PC-9 (cell line): ENCODE measurements at regions not wholly inside any gene's neighbourhood (a gene's known extent, or its start where the extent isn't known, plus 50 kb on each side); places are given as distances from the start of the nearest gene placed in this dataset.
"Not testable (repeated sequence)": the region's sequence is repeated elsewhere in the genome, so short reads cannot be mapped to it uniquely, and the experiment has no call there.

Experiments
- BruUV-seq: library from RNA; stranded (reverse); fragments of 400-500 nt; replicated peaks from 2 replicates; lab custom pipeline; 2021; lab: Mats Ljungman, UMichigan
- CTCF ChIA-PET: fragments of 300-600 bp; sonication (Branson Sonifier 250); formaldehyde crosslinking; loops from one replicate; lab custom pipeline; 2022; ENCODE audit warnings: antibody characterized with exemption; lab: Charles Lee
- POLR2A ChIA-PET: fragments of 300-600 bp; sonication (Branson Sonifier 250); formaldehyde crosslinking; loops from one replicate; lab custom pipeline; 2022; ENCODE audit warnings: antibody characterized with exemption; ENCODE audit not compliant: unreplicated experiment; lab: Charles Lee
- DNase-seq, 2 experiments: peaks; one replicate each; pipeline versions ENCODE4 v3.0.0 to v3.0.0-alpha.2; 2015 to 2022; ENCODE audit warnings: mixed read lengths in 1 of 2
- H2AFZ ChIP-seq: fragments of 200-600 bp; sonication (generic); 2 replicates; pipeline ENCODE4 v1.8.1; 2017; ENCODE audit warnings: antibody characterized with exemption
- H3F3A ChIP-seq: fragments of 200-600 bp; sonication (generic); 2 replicates; pipeline ENCODE4 v1.8.1; 2017; ENCODE audit warnings: antibody characterized with exemption, mild to moderate bottlenecking, low read depth; ENCODE audit not compliant: insufficient read depth
- H3K27ac ChIP-seq: fragments of 200-600 bp; sonication (generic); 2 replicates; pipeline ENCODE4 v1.6.1; 2016; ENCODE audit warnings: mixed run types
- H3K27me3 ChIP-seq: fragments of 200-600 bp; sonication (generic); 2 replicates; pipeline ENCODE4 v1.6.1; 2016; ENCODE audit warnings: low read depth, mixed run types; ENCODE audit not compliant: insufficient read depth
- H3K36me3 ChIP-seq: fragments of 200-600 bp; sonication (generic); 2 replicates; pipeline ENCODE4 v1.6.1; 2016; ENCODE audit warnings: low read depth, mixed run types
- H3K4me1 ChIP-seq: fragments of 200-600 bp; sonication (generic); replicated peaks from 2 replicates; pipeline ENCODE4 v1.6.1; 2016; ENCODE audit warnings: mixed run types; ENCODE audit not compliant: insufficient read depth
- H3K4me2 ChIP-seq: fragments of 200-600 bp; sonication (generic); 2 replicates; pipeline ENCODE4 v1.6.1; 2017; ENCODE audit warnings: mixed run types
- H3K4me3 ChIP-seq: fragments of 200-600 bp; sonication (generic); 2 replicates; pipeline ENCODE4 v1.6.1; 2016; ENCODE audit warnings: mixed run types
- H3K79me2 ChIP-seq: fragments of 200-600 bp; sonication (generic); 2 replicates; pipeline ENCODE4 v1.6.1; 2017; ENCODE audit warnings: low read depth, mixed run types
- H3K9me2 ChIP-seq: fragments of 200-600 bp; sonication (generic); 2 replicates; pipeline ENCODE4 v1.8.1; 2017; ENCODE audit warnings: mild to moderate bottlenecking; ENCODE audit not compliant: insufficient read depth
- H3K9me3 ChIP-seq: fragments of 200-600 bp; sonication (generic); 2 replicates; pipeline ENCODE4 v1.8.1; 2016; ENCODE audit warnings: low read depth; ENCODE audit not compliant: insufficient read depth
- H4K20me1 ChIP-seq: fragments of 200-600 bp; sonication (generic); 2 replicates; pipeline ENCODE4 v1.8.1; 2017; ENCODE audit not compliant: insufficient read depth
- EZH2 ChIP-seq: fragments of 200-600 bp; sonication (generic); IDR thresholded peaks from 2 replicates; pipeline ENCODE4 v1.8.0; 2017; ENCODE audit warnings: antibody characterized with exemption, low read depth
- intact Hi-C: fragments of 100-400 bp; cut with micrococcal nuclease; formaldehyde crosslinking; loops from one replicate; pipeline ENCODE4 v1.10.0; 2022; ENCODE audit not compliant: unreplicated experiment
- TF ChIP-seq, protein P1 (sequence below): fragments of 200-600 bp; sonication (generic); conservative IDR thresholded peaks from 2 replicates; pipeline ENCODE4 v1.6.1; 2017; ENCODE audit warnings: mixed run types, antibody characterized with exemption, mild to moderate bottlenecking, moderate library complexity

DNA sequence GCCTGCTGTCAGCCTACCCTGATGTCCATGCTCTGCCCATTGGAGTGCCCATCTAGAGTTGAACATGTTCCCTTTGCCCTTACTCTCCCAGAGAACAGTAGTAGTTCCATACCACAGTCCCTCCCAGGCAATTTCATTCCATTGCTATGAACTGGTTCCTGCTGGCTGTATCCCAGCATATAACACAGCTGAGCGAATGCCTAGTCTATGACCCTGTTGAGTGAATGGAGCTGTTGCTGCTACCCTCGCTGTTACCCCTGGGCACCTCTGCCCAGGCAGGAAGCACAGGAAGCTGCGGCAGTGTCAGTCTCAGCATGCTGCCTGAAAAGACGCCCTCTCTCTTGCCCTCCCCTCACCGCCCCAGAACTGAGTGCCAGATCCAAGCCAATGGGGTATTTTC, 73.3 kb downstream of the SOX3 start:
- Histone ChIP-seq H3K9me3 (no peaks in the 10 kb centered on the region), H3K27ac (no peak overlapping the region), H3K4me1 (no peaks in the 10 kb centered on the region), H3K4me3 (no peak overlapping the region), H2AFZ (no peak overlapping the region), H3F3A (no peaks in the 10 kb centered on the region), H4K20me1 (no peaks in the 10 kb centered on the region), H3K4me2 (no peak overlapping the region), H3K9me2 (no peaks in the 10 kb centered on the region; the same call in 1 of the 2 replicates), H3K27me3 (no peaks in the 10 kb centered on the region), H3K79me2 (no peaks in the 10 kb centered on the region), H3K36me3 (no peaks in the 10 kb centered on the region)
- DNase-seq = no peak
- CTCF ChIA-PET = no interaction called here
- intact Hi-C loops = no loop called here
- POLR2A ChIA-PET = no interaction called here
- BruUV-seq = no TSS peak
- TF ChIP-seq, protein P1, sequence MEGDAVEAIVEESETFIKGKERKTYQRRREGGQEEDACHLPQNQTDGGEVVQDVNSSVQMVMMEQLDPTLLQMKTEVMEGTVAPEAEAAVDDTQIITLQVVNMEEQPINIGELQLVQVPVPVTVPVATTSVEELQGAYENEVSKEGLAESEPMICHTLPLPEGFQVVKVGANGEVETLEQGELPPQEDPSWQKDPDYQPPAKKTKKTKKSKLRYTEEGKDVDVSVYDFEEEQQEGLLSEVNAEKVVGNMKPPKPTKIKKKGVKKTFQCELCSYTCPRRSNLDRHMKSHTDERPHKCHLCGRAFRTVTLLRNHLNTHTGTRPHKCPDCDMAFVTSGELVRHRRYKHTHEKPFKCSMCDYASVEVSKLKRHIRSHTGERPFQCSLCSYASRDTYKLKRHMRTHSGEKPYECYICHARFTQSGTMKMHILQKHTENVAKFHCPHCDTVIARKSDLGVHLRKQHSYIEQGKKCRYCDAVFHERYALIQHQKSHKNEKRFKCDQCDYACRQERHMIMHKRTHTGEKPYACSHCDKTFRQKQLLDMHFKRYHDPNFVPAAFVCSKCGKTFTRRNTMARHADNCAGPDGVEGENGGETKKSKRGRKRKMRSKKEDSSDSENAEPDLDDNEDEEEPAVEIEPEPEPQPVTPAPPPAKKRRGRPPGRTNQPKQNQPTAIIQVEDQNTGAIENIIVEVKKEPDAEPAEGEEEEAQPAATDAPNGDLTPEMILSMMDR = no peak
- no peak for TF ChIP-seq EZH2

DNA sequence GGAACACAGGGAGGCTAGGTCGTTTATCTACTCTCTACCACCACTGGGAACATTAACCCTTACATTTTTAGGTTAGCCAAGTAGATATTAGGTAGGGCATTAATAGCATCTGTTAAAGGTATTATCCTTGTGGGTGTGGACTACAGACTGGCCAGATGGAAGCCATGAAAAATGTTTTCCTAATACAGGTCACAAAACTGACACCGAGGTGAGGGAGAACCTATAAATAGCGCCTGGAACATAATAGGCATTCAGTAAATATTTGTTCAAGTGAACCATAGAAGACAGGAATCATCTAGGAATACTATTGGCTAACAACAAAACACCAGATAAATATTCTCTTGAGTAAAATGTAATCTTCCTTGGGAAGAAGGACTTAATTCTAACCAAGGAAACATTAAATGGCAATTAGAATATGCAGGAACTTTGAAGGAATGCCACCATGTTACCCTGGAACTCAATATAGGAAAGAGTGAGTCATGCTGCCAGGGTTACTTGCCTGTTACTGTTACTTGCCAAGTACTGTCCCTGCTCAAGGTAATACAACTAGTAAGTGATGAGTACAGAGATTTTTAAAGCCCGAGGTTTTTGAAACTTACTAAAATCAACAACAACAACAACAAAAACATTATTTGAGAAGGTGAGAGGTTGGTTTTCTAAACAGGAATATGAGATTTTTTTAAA, 79.0 kb downstream of the SOX3 start:
- Histone ChIP-seq H3K36me3 (no peaks in the 10 kb centered on the region), H3K27me3 (no peaks in the 10 kb centered on the region), H3K9me2 (no peaks in the 10 kb centered on the region; the same call in 1 of the 2 replicates), H3K79me2 (no peaks in the 10 kb centered on the region), H3K9me3 (no peaks in the 10 kb centered on the region), H4K20me1 (no peaks in the 10 kb centered on the region; the same call in 1 of the 2 replicates), H3K27ac (no peak overlapping the region), H3K4me2 (no peak overlapping the region), H3F3A (no peaks in the 10 kb centered on the region), H2AFZ (no peak overlapping the region), H3K4me1 (no peaks in the 10 kb centered on the region), H3K4me3 (no peak overlapping the region)
- intact Hi-C loops = no loop called here
- CTCF ChIA-PET = no interaction called here
- DNase-seq = no peak
- BruUV-seq = no TSS peak
- POLR2A ChIA-PET = no interaction called here
- no peak for TF ChIP-seq EZH2

DNA sequence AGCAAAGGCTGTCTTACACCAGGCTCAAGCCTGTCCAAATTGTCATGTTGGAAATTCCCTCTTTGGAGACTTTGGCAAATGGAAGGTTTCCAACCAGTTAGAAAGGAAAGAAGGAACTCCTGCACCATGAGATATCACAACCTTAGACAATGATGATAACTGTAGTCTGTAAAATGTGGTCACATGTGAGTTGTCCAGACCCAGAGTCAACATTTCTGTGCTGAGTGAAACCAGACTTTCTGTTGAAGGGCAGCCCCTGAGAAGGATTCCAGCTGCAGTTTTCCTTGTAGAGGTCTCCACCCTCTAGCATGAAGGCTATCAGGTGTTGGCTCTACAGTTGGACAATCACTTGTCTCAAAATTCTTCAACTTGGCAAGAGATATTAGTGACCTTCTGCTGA, 82.4 kb downstream of the SOX3 start:
- Histone ChIP-seq H3K4me2 (no peak overlapping the region), H3K4me1 (no peaks in the 10 kb centered on the region), H3K36me3 (no peaks in the 10 kb centered on the region), H4K20me1 (no peaks in the 10 kb centered on the region; the same call in 1 of the 2 replicates), H3K27ac (no peak overlapping the region), H3F3A (no peaks in the 10 kb centered on the region), H3K4me3 (no peak overlapping the region), H3K27me3 (no peaks in the 10 kb centered on the region), H3K9me2 (no peaks in the 10 kb centered on the region; the same call in 1 of the 2 replicates), H3K9me3 (no peaks in the 10 kb centered on the region), H2AFZ (no peak overlapping the region), H3K79me2 (no peaks in the 10 kb centered on the region)
- intact Hi-C loops = no loop called here
- POLR2A ChIA-PET = no interaction called here
- CTCF ChIA-PET = no interaction called here
- no peak for TF ChIP-seq EZH2
- TF ChIP-seq, protein P1 = no peak
- BruUV-seq = no TSS peak
- DNase-seq = no peak

DNA sequence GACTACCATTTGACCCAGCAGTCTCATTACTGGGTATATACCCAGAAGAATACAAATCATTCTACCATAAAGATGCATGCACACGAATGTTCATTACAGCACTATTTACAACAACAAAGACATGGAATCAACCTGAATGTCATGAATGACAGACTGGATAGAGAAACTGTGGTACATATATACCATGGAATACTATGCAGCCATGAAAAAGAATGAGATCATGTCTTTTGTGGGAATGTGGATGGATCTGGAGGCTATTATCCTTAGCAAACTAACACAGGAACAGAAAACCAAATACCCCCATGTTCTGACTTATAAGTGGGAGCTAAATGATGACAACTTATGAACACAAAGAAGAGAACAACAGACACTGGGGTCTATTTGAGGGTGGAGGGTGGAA, 102.7 kb downstream of the SOX3 start:
- H3K4me3 ChIP-seq, H3K4me1 ChIP-seq, POLR2A ChIA-PET, CTCF ChIA-PET, H3K27ac ChIP-seq, H3K79me2 ChIP-seq, H3K4me2 ChIP-seq, H2AFZ ChIP-seq, DNase-seq, H3F3A ChIP-seq, intact Hi-C loops, H3K27me3 ChIP-seq, H3K9me3 ChIP-seq, H3K36me3 ChIP-seq, H3K9me2 ChIP-seq, BruUV-seq, H4K20me1 ChIP-seq: not testable (repeated sequence)

DNA sequence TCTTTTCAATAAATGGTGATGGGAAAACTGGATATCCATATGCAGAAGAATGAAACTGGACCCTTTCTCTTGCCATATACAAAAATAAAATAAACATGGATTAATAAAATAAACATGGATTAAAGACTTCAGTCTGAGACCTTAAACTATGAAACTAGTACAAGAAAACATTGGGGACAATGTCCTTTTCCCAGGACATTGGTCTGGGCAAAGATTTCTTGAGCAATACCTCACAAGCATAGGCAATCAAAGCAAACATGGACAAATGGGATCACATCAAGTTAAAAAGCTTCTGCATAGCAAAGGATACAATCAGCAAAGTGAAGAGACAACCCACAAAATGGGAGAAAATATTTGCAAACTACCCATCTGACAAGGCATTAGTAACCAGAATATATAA, 108.5 kb downstream of the SOX3 start:
- H3K9me3 ChIP-seq, H3K36me3 ChIP-seq, H3K4me3 ChIP-seq, H3K9me2 ChIP-seq, H3K27ac ChIP-seq, POLR2A ChIA-PET, intact Hi-C loops, H4K20me1 ChIP-seq, DNase-seq, H2AFZ ChIP-seq, H3K27me3 ChIP-seq, H3F3A ChIP-seq, CTCF ChIA-PET, H3K4me2 ChIP-seq, H3K79me2 ChIP-seq, BruUV-seq, H3K4me1 ChIP-seq: not testable (repeated sequence)
